Activated T-helper 9 cell treated with anti-CD3 and anti-CD28 coated beads, Interleukin-2, amount 50 U/mL, for 16 hours (primary cell): ENCODE measurements at regions not wholly inside any gene's neighbourhood (a gene's known extent, or its start where the extent isn't known, plus 50 kb on each side); places are given as distances from the start of the nearest gene placed in this dataset.
"Not testable (repeated sequence)": the region's sequence is repeated elsewhere in the genome, so short reads cannot be mapped to it uniquely, and the experiment has no call there.

Experiments
- DNase-seq: peaks from one replicate; pipeline ENCODE4 v3.0.0-alpha.2; 2020; ENCODE audit warnings: low read depth

GRCh38 chr12:9543341-9543740 is 64.4 kb downstream of the KLRB1 start:
- DNase-seq: not testable (repeated sequence)

- not testable (repeated sequence) for DNase-seq
These were observed 64.9 kb downstream of the KLRB1 start for GRCh38 chr12:9542827-9543226.

- not testable (repeated sequence) for DNase-seq
These were observed 91.8 kb downstream of the KLRB1 start for GRCh38 chr12:9515925-9516324.

- not testable (repeated sequence) for DNase-seq
These were observed 95.0 kb downstream of the KLRB1 start for GRCh38 chr12:9512695-9513094.

GRCh38 chr12:9510392-9511011 is 97.2 kb downstream of the KLRB1 start:
- DNase-seq: not testable (repeated sequence)

- no peak for DNase-seq
These were observed 98.1 kb downstream of the KLRB1 start for GRCh38 chr12:9509464-9510161.

GRCh38 chr12:9506746-9507145 is 101.0 kb downstream of the KLRB1 start:
- no peak for DNase-seq

GRCh38 chr12:9503384-9503783 is 104.3 kb downstream of the KLRB1 start:
- DNase-seq: not testable (repeated sequence)

- not testable (repeated sequence) for DNase-seq
These were observed 104.9 kb downstream of the KLRB1 start for GRCh38 chr12:9502845-9503244.

- not testable (repeated sequence) for DNase-seq
These were observed 114.4 kb downstream of the KLRB1 start for GRCh38 chr12:9493325-9493724.

GRCh38 chr12:9481289-9481688 is 126.4 kb downstream of the KLRB1 start:
- not testable (repeated sequence) for DNase-seq

- DNase-seq: not testable (repeated sequence)
These were observed 133.5 kb downstream of the KLRB1 start for GRCh38 chr12:9474197-9474596.

GRCh38 chr12:9473638-9474037 is 134.1 kb downstream of the KLRB1 start:
- DNase-seq: not testable (repeated sequence)

GRCh38 chr12:9471501-9471900 is 136.2 kb downstream of the KLRB1 start:
- not testable (repeated sequence) for DNase-seq

GRCh38 chr12:9470367-9470766 is 137.3 kb downstream of the KLRB1 start:
- not testable (repeated sequence) for DNase-seq

GRCh38 chr12:9469956-9470355 is 137.8 kb downstream of the KLRB1 start:
- not testable (repeated sequence) for DNase-seq

- not testable (repeated sequence) for DNase-seq
These were observed 138.3 kb downstream of the KLRB1 start for GRCh38 chr12:9469463-9469862.

- DNase-seq: not testable (repeated sequence)
These were observed 138.7 kb downstream of the KLRB1 start for GRCh38 chr12:9468998-9469397.

- not testable (repeated sequence) for DNase-seq
These were observed 139.6 kb downstream of the KLRB1 start for GRCh38 chr12:9468144-9468543.

- DNase-seq: no peak
These were observed 143.3 kb downstream of the KLRB1 start for GRCh38 chr12:9464408-9464807.

GRCh38 chr12:9455516-9455915 is 152.2 kb downstream of the KLRB1 start:
- DNase-seq: not testable (repeated sequence)

GRCh38 chr12:9454021-9454420 is 153.7 kb downstream of the KLRB1 start:
- DNase-seq: not testable (repeated sequence)

- DNase-seq: not testable (repeated sequence)
These were observed 157.6 kb downstream of the KLRB1 start for GRCh38 chr12:9450127-9450567.
